A204.1 (cell line): ENCODE measurements at regions not wholly inside any gene's neighbourhood (a gene's known extent, or its start where the extent isn't known, plus 50 kb on each side); places are given as distances from the start of the nearest gene placed in this dataset.
"Not testable (repeated sequence)": the region's sequence is repeated elsewhere in the genome, so short reads cannot be mapped to it uniquely, and the experiment has no call there.

Experiments
- FAIRE-seq: peaks from 2 replicates; lab custom pipeline; 2012; peaks lifted over from hg19 to GRCh38; lab: Jason Lieb, UNC

DNA sequence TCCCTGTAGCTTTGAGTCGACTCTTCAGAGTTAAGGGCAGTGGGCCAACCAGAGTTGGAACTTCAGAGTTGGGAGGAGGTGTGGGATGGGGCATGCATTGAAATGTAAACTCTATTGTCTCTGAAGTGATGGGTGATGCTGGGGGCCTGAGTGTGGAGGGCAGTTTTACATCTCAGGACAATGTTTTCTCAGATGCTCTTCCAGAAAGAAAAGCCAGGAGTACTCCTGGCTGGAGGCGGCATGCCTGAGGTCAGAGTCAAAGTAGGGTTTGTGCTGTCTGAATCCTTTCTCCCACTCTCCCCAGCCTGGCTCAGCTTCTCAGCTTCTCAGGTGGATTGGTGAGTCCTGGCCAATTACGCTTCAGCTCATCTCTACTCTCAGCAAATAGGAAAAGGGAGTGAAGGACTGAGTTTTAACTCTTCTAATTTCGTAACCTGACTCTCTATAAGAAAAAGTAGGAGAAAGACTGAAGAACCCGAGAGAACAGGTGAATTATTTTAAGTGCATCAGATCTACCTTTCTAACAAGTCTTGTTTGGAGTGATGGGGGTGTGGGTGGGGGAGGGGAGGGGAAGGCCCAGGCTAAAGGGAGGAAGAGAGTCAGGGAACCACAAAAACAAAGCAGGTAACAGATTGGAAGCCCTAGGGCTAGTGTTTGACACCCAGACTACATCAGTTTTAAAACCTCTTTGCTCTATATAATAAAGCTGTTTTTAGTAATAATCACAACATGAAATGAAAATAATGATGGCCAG lies 107.5 kb upstream of the PELI1 start:
- FAIRE-seq = no peak

DNA sequence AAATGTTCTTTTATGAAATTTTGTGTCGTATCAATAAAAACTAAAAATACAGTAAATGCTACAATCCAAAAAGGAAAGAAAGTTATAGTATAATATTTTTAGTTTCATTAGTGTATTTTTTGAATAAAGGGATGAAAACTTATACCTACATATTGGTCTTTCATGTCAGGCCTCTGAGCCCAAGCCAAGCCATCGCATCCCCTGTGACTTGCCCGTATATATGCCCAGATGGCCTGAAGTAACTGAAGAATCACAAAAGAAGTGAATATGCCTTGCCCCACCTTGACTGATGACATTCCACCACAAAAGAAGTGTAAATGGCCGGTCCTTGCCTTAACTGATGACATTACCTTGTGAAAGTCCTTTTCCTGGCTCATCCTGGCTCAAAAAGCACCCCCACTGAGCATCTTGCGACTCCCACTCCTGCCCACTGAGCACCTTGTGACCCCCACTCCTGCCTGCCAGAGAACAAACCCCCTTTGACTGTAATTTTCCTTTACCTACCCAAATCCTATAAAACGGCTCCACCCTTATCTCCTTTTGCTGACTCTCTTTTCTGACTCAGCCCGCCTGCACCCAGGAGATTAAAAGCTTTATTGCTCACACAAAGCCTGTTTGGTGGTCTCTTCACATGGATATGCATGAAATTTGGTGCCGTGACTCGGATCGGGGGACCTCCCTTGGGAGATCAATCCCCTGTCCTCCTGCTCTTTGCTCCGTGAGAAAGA lies 108.2 kb upstream of the PELI1 start:
- FAIRE-seq = not testable (repeated sequence)

DNA sequence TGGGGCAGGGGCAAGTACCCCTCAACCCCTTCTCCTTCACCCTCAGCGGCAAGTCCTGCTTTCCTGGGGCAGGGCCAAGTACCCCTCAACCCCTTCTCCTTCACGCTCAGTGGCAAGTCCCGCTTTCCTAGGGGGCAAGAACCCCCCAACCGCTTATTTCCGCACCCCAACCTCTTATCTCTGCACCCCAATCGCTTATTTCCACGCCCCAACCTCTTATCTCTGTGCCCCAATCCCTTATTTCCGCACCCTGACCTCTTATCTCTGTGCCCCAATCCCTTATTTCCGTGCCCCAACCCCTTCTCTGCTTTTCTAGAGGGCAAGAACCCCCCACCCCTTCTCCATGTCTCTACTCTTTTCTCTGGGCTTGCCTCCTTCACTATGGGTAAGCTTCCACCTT lies 109.2 kb upstream of the PELI1 start:
- FAIRE-seq = not testable (repeated sequence)

DNA sequence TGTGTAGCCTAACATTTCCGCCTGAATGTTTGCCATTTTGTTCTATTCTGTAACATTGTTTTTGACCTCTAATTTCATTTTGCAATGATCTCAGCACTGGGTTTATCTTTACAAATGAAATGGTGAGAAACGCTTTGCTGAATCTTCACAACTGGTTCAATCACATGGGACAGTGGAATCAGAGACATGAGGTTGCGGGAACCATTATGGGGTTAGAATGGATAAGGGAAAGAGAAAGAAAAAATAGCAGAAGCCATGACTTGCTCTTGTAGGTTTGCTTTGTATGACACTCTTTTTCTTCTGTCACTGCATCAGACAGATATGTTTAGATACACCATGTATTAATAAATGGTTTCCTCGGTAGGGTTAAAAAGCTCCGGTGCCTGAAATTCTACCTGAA lies 114.3 kb upstream of the PELI1 start:
- no peak for FAIRE-seq

DNA sequence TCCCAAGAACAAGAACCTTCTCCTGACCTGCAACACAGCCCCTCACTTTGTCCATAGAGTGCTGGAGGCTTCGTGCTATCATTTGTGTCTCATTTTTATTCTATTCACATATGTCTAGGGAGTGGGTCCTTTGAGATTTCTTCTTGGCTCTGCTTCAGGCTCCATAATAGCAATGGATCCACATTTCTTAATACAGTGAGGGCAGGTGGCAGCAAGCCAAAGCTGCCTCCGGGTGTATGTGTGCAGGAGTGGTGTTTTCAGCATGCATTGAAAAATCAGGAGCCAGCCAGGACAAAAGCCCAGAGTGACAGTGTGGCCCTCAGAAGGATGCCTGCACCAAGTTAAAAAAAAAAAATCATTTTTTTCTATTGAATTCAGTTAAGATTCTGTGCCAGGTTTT lies 115.1 kb upstream of the PELI1 start:
- FAIRE-seq = no peak

DNA sequence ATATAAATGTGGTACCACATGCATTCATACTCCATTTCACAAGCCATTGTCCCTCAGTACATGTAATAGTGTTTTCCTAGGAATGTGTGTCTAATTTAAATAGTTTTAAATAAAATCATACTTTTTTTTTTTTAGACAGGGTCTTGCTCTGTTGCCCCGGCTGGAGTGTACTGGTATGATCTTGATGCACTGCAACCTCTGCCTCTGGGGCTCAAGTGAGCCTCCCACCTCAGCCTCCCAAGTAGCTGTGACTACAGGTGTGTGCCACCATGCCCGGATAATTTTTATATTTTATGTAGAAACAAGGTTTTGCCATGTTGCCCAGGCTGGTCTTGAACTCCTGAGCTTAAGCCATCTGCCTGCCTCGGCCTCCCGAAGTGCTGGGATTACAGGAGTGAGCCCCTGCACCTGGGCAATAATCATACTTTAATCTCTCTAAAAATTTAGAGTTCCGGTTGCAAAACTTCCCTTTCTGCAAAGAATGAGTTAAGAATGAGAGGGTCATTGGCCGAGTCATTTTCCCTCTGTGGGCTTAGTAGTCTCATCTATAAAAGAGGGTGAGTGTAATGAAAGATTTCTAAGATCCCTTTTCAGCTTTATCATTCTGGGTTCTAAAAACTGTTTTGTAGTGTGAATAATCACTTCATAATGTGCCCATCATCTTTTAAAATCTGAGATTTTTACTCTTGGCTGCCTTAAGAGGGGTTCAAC lies 116.0 kb upstream of the PELI1 start:
- no peak for FAIRE-seq

DNA sequence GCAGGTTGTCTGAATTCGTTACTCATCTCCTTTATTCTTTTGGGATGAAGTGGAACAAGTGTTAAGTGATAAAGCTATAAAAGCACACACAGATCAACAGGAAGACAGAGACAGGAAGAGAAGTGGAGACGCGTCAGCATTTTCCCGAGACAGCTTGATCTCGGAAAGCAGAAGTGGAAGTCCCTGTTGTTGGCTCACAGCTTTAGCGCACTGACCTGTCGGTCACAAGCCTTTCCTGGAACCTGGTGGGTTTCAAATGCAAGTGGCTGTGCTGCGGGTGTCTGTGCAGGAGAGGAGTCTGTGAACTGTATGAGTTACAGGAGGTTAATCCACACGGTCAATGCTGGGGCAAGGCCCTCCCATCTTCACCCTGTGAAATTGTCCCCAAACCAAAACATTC lies 116.6 kb upstream of the PELI1 start:
- FAIRE-seq = no peak

DNA sequence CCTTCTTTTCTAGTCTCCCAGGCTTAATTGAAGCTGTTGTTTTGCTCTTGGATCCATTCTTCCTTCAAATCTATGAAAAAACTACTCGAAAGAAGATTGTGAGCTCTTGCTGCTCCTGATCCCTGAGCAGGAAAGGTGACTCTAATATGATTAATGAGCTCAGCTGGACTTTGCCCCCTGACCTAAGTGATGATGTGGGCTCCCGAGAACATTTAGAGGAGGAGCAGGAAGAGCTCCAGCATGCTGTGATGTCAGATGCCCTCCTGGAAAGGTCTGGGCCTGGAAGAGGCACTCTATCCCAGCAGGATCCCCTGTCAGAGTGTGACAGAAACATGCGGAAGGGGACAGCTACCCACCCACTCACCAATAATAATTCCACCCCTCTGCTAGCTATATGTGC lies 117.9 kb upstream of the PELI1 start:
- FAIRE-seq = no peak

DNA sequence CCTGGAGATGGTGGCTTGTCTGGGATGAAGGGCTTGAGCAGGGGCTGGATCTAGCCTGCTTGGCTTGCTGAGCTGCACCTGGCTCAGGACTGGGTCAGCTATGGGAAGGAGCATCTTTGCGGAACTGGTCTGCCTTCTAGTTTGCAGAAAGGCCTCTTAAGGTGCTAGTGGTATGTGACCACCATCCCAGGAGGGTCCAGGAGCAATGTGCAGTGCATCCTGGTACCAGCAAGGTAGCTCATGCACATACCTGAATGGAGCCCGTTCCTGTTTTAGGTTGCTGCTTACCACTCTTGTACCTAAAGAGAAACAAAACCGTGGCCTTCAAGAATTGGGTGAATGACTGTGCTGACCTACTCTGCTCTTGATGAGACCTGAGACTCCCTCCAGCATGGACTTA lies 118.6 kb upstream of the PELI1 start:
- no peak for FAIRE-seq

DNA sequence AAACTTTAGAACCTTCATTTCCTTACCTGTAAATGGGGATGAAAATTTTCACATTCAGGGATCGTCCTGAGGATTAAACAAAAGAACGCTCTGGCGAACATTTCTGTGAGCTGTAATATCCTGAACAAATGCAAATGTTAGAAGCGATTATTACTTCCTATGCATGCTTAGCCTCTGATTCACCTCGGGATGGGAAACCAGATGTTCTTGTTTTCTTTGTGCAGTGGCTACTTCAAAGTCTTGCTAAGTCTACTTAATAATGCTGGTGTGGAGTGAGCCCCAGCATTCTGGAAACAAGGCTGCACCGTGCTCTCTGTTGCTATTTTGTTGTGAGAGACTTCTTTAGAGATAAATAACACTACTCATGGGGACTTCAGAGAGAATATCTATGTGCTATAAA lies 119.1 kb upstream of the PELI1 start:
- FAIRE-seq = no peak

DNA sequence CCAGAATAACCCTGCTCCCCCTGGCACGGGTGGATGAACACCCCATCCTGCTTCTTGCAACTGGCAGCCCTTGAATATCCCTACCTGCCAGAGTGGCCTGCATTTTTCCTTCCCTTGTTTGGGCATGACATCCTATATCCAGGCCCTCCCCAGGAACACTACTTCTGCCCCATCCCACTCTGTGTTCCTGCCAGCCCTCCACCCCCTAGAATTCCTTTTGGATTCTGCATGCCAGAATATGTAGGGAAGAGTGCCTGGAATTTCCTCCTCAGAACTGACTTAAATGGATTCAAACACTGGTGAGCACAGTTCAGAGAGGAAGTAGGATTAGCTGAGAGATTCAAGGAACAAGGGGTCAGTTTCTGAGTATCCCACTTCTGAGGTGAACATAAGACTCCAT lies 123.5 kb upstream of the PELI1 start:
- FAIRE-seq = no peak

DNA sequence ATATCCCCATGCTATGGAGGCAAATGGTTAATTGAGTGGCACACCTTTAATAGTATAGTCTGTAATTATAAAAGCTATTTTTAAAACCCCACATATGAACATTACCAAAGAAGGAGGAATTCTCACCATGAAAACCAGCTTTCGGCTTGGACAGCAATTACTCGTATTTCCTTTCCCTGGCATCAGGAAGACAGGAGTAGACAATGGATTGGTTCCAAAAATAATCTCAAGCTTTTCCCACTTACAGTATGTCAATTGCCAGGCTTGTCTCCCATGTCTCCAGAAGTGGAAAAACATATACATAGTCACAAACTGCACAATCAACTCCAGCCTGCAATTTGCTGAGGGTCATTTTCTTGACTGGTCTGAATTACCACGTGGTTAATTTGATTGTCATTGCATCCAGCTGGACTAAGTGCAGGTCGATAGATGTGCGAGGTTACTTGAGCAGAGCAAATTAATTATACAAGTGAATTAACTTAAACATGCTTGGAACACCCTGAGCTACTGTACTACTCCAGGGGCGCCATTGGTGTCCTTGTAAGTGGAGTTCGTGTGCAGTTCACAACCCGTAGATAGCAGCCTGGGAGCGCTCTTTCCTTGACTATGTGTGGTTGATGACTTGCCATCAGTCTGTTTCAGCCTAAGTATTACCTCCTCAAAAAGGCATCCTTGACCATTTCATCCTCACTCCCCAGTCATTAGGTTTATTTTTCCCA lies 124.3 kb upstream of the PELI1 start:
- FAIRE-seq = no peak

DNA sequence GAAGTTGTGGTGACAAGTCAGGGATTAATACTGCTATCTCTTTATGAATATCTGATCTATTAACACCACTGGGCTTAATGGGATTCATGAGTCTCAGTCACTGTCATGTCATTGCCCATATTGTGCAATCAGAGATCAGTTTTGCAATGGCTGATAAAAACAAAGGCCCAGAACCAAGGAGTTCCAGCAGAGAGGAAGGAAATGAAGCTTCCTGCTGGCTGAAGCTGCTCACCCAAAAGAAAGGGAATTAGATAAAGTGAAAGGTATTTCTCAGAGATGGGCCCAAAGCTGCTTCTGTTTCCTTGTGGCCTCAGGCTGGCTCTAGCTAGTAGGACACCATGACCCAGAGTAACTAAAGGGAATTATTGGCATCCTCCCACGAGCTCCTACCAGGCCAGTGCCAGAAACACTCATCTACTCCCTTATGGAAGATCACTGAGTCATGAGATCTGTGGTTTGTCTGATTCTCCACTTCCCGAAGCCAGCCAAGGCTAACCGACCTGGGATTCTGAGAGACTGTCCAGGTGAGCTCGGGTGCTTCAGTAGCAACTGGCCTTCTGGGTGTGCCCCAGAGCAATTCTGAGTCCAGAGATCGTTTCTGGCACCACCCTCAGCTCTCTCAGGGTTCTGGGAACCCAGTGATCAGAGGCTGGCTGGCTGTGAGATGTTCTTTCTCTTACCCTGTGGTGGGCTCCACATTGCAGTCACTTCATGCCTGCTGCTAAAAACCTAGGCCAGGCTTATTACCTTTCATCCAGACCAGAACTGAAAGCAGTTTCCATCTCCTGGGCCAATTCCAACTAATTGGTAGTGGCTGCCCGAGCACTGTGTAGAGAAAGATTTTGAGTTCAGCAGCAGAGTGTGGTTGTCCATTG lies 129.5 kb upstream of the PELI1 start:
- FAIRE-seq = no peak

DNA sequence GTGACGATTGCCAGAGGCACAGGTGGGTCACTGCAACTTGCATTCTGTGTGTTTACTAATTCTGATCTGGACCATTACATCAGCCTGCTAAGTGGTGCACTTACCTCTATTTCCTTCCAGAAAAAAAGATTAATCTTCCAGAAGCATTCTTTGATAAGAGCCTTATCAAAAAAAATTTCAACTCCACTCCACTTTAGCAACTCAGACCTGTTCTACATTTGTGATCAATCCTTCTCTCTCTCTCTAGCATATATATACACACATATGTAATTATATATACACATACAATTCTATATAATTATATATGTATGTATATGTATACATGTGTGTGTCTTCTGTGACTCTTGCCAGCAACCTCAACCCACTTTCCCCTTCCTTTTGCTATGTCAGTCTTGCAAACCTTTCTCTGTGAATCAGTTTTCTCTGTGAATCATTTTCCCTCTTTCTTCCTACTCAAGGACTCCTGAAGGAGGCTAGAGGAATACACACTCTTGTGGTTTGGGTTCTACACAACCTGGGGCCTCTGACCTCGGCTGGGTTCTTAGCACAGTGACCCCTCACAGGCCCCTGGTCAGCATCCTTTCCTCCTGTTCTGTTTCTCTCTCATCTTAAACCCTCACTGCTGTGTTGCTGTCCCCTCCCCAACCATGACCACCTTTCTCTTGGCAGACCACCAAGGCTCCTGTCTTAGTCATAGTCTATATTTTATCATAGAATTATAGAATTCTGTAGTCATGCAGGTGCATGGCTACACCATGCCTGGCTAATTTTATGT lies 130.4 kb upstream of the PELI1 start:
- no peak for FAIRE-seq

DNA sequence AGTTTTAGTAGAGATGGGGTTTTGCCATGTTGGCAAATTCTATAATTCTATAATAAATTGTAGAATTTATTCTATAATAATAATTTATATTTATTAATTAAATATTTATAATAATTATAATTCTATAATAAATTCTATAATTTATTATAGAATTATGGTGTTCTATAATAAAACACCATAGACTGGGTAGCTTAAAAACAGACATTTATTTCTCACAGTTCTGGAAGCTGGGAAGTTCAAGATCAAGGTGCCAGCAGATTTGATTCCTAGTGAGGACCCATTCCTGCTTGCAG lies 130.9 kb upstream of the PELI1 start:
- FAIRE-seq = no peak

DNA sequence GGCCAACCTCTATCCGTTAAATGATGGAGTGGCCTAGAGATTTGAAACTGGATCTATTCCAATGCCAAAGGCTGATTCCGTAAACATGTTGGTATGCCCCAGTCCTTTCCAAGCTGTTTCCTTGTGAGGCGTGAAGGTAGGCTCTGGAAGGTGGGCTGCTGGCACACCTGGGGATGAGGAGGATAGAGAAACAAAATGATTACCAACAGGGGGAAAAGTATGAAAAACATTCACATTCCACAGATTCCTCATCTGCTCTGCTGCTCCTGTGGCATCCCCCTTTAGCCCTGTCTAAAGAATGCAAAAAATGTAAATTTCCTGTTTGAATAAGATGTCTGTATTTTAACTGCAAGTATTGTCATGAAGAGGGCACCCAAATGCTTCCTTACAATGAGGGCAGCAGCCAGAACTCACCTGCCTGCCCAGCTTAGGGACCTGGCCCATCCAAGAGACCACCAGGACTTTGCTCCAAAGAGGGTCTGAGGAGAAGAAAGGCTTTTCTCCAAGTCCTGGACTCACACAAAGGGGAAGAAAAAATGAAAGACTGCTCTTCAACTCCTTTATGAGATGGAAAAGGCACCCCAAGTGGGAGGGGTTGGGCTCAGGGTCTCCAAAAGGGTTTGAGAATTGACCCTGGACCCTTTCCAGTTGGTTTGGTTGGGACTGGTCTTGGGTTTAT lies 132.3 kb upstream of the PELI1 start:
- no peak for FAIRE-seq

DNA sequence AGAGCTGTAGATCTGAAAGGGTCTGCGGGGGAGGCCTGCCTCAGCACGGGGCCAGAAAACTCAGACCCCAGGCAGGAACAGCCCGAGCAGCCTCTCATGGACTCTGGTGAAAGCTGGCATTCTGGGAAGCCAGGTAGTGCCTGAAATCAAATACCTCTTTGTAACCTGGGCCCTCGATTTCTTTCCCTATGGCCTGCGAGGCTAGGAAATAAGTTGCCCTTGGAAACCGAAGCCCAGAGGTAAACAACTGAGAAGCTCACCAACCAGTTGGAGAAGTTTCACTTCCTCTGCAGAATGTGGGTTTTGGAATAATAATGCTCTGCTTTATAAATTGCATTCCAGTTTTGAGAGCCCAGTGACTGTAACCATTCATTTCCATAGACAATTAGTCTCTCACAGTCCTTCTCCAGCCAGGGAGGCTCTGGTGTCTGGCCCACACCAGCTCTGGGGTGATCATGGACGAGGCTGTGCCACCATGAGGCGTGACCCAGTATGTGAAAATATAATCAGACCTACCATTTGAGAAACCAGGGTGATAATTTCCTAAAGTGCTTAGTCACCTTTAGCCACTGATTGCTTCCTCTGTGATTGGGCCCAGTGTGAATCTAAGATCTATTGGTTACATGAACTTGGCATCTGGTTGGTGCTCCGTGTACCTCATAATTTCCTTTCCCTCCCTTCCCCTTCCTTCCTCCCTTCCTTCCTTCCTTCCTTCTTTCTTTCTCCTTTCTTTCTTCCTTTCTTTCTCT lies 133.1 kb upstream of the PELI1 start:
- FAIRE-seq = no peak

DNA sequence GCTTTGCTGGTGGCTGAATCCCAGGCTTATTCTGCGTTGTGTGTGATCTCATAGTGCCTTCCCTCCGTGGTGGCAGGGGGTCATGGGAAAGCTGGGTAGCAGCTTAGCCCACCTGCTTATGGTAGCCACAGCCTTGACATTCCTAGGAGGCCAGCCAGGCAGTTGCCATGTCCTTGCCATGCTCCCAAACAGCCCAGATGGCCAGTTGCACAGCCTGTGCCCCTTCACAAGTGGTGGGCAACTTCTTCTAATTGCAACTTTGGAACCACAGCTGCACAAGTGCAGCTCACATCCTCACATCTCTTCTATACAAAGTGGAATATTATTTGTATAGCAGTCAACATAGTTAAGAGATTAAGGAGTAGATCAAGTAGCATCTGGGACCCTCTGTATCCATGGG lies 136.6 kb upstream of the PELI1 start:
- FAIRE-seq = not testable (repeated sequence)

DNA sequence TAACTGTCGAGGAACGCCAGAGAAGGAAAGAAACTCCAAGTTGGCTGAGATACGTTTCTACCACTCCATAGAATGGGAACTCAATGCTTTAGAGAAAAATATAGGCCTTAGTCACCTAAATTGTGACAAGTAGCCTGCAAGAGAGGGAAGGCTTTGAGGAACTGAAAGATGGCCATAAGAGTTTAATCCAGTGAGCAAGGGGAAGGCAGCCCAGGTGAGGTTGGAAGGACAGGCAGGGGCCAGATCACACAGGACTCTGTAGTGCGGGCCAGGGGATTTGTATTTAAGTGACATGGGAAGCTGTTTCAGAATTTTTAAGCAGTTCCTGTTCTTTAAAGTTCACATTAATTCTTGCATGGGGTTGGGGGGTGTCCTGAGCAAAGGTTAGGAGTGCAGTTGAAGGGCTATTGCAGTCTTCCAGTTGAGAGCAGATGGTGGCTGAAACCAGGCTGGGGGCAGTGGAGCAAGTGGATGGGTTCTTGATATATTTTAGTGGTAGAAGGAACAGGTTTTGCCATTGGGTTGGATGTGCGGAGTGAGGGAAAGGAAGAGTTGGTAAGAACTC lies 138.9 kb upstream of the PELI1 start:
- no peak for FAIRE-seq
